Activated CD8-positive, alpha-beta memory T cell treated with anti-CD3 and anti-CD28 coated beads, Interleukin-2, amount 10 ng/mL, durations not matched to agents 7 days and 5 days (primary cell): ENCODE measurements at regions not wholly inside any gene's neighbourhood (a gene's known extent, or its start where the extent isn't known, plus 50 kb on each side); places are given as distances from the start of the nearest gene placed in this dataset.

Experiments
- ATAC-seq: fragments of 150-1000 bp; cut with Tn5 transposase; one replicate; pipeline ENCODE4 v1.10.0; 2021; ENCODE audit warnings: moderate library complexity
- CTCF ChIA-PET: fragments of 350-600 bp; sonication (Branson Sonifier 250); formaldehyde crosslinking; loops from one replicate; lab custom pipeline; 2021; ENCODE audit warnings: antibody characterized with exemption; lab: Charles Lee
- DNase-seq: peaks from one replicate; pipeline ENCODE4 v3.0.0-alpha.2; 2020
- H3K27ac Mint-ChIP-seq: one replicate; pipeline ENCODE4 v1.8.0; 2021; ENCODE audit warnings: mild to moderate bottlenecking, mixed read lengths
- H3K27me3 Mint-ChIP-seq: one replicate; pipeline ENCODE4 v1.8.0; 2021; ENCODE audit warnings: mixed read lengths
- H3K36me3 Mint-ChIP-seq: one replicate; pipeline ENCODE4 v1.8.0; 2021; ENCODE audit warnings: mild to moderate bottlenecking, mixed read lengths
- H3K4me1 Mint-ChIP-seq: one replicate; pipeline ENCODE4 v1.8.0; 2021; ENCODE audit warnings: mixed read lengths
- H3K4me3 Mint-ChIP-seq: one replicate; pipeline ENCODE4 v1.8.0; 2021; ENCODE audit warnings: mild to moderate bottlenecking, moderate library complexity, mixed read lengths
- H3K9me3 Mint-ChIP-seq: one replicate; pipeline ENCODE4 v1.8.0; 2022; ENCODE audit warnings: low read depth, mixed read lengths

DNA sequence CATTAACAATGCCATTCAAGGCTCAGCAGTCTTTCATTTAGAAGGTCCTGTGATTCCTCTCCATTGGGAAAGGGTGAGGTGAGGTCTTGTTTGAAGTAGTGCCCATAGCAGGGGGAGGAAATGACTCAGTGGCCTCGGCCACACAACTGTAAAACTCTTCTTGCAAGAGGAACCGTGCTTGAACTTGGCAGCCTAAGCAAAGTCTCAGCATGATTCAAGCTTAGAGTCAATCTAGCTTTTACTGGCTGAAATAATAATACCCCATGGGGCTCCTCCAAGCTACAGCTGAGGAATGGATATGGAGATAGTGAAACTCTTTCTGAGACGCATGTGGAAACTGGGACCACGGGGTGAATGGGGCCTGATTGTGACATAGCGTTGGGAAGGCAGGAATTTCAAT is 428.2 kb downstream of the BMP2 start:
- Mint-ChIP-seq H3K36me3 (no peaks in the 10 kb centered on the region), H3K4me3 (no peak overlapping the region), H3K9me3 (peaks cover 16% of the 10 kb centered on the region), H3K27ac (no peak overlapping the region), H3K4me1 (no peaks in the 10 kb centered on the region), H3K27me3 (no peaks in the 10 kb centered on the region)
- ATAC-seq (no peak), DNase-seq (no peak)
- CTCF ChIA-PET: no interaction called here

DNA sequence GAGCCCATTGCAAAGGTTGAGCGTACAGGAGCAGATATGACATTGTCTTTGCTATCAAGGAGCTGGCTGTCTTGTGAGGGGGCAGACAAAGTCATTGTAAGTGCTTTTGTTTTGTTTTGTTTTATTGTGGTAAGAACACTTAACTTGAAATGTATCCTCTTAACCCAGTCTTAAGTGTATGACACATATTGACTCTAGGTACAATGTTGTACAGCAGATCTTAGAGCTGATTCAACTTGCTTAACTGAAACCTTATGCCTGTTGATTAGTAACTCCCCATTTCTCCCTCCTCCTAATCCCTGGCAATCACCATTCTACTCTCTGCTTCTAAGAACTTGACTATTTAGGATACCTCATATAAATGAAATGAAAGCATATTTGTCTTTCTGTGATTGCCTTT is 429.0 kb downstream of the BMP2 start:
- Mint-ChIP-seq H3K9me3 (peaks cover 16% of the 10 kb centered on the region), H3K36me3 (no peaks in the 10 kb centered on the region)

DNA sequence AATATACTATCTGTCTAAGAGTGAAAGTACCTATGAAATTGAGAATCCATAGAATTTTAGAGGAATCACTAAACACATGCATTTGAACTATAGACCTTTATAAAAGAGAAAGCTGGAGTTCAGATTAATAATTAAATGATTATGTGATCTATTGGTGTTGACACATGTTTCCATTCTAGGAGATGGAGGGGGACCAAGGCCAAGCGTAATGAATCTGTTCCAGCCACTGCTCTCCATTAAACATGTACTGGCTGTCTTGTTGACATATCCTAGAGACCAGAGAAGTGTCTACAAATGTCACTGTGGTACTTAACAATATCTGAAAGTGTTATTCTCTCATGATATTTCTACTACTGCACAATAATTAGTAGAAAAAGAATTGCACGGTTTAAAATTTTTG is 432.4 kb downstream of the BMP2 start:
- Mint-ChIP-seq H3K4me3 (no peak overlapping the region), H3K9me3 (peaks cover 14% of the 10 kb centered on the region), H3K36me3 (no peaks in the 10 kb centered on the region), H3K27ac (no peak overlapping the region), H3K4me1 (no peaks in the 10 kb centered on the region), H3K27me3 (no peaks in the 10 kb centered on the region)
- CTCF ChIA-PET: no interaction called here
- no peak for ATAC-seq
- DNase-seq: no peak

More for the DNA sequence above, 429.0 kb downstream of the BMP2 start:
- CTCF ChIA-PET: no interaction called here
- Mint-ChIP-seq H3K27me3 (no peaks in the 10 kb centered on the region), H3K27ac (no peak overlapping the region), H3K4me1 (no peaks in the 10 kb centered on the region), H3K4me3 (no peak overlapping the region)
- DNase-seq (no peak), ATAC-seq (no peak)

DNA sequence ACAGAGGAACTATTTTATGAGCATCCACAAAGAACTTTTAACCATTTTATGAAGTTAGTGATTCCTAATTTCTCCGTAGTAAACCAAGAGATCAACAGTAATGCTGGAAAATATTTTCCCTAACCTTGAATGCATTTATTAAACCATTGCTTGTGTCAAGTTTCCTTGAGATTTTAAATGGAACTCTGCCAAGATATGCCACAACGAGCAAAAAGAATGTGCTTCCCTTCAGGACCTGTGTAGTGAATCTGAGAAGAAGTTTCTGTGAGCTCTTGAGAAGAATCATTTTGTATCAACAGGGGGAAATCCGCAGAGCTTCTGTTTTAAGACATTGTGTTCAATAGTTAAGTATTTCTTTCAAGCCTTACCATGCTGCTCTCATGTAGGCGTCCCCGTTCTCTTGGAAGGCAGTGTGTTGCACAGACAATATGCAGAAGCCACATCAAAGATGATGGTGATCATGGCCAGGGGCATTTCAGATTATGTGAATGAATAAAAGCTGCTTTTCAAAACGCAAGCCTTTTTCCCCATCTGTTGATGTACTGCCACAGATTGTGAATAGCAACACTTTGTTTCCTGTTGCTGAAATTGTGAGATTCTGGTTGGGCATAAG is 439.8 kb downstream of the BMP2 start:
- no peak for DNase-seq
- no peaks in the 10 kb centered on the region for H3K36me3 Mint-ChIP-seq
- no peak overlapping the region for H3K4me3 Mint-ChIP-seq
- CTCF ChIA-PET: no interaction called here
- H3K27ac Mint-ChIP-seq: no peak overlapping the region
- no peaks in the 10 kb centered on the region for H3K27me3 Mint-ChIP-seq
- H3K9me3 Mint-ChIP-seq: peaks cover 7% of the 10 kb centered on the region
- ATAC-seq: no peak
- no peaks in the 10 kb centered on the region for H3K4me1 Mint-ChIP-seq

DNA sequence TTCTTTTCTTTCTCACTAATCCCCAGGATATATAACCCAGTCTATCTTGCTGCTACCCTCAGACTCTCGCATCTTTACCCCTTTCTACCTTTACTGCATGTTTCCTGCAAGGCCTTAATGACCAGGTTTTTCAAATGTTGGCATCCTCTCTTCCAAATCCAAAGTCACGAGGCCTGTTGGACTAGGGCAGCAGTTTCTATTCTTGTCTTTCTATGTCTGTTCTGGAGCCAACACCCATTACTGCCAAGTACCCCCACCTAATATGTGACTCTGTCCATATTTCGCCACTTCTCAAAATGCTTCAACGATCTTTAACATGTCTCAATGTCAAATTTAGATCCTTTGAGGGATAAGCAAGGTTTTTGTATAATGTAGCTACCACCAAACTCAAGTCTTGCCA is 443.4 kb downstream of the BMP2 start:
- no peaks in the 10 kb centered on the region for H3K4me1 Mint-ChIP-seq
- H3K36me3 Mint-ChIP-seq: no peaks in the 10 kb centered on the region
- H3K27ac Mint-ChIP-seq: no peak overlapping the region
- H3K9me3 Mint-ChIP-seq: peaks cover 7% of the 10 kb centered on the region
- DNase-seq (no peak), ATAC-seq (no peak)
- H3K27me3 Mint-ChIP-seq: no peaks in the 10 kb centered on the region
- CTCF ChIA-PET: no interaction called here
- H3K4me3 Mint-ChIP-seq: no peak overlapping the region

DNA sequence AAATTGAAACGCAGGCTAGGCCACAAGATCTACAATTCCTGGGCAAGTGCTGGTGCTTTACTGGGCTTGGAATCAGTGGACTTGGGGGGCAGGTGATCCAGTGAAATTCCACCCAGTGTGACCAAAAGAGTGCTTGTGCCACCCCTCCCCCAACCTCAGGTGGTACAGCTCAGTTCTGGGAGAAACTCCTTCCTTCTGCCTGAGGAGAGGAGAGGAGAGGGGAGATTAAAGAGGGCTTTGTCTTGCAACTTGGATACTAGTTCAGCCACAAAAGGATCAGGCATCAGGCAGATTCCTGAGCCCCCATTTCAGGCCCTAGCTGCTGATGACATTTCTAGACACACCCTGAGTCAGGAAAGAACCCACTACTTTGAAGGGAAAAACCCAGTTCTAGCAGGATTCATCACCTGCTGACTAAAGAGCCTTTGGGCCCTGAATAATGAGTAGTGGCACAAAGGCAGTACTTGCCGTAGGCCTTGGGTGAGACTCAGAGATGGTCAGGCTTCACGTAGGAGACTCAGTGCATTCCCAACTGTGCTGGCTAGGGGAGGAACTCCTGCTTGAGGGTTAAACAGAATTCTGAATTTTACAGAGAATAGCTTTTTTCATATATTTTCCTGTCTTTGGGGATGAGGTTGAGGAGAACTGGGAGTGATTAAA is 446.7 kb downstream of the BMP2 start:
- no peak for DNase-seq
- Mint-ChIP-seq H3K27me3 (no peaks in the 10 kb centered on the region), H3K4me1 (no peaks in the 10 kb centered on the region), H3K9me3 (peaks cover 3% of the 10 kb centered on the region), H3K4me3 (no peak overlapping the region), H3K27ac (no peak overlapping the region), H3K36me3 (no peaks in the 10 kb centered on the region)
- no peak for ATAC-seq
- CTCF ChIA-PET: no interaction called here

DNA sequence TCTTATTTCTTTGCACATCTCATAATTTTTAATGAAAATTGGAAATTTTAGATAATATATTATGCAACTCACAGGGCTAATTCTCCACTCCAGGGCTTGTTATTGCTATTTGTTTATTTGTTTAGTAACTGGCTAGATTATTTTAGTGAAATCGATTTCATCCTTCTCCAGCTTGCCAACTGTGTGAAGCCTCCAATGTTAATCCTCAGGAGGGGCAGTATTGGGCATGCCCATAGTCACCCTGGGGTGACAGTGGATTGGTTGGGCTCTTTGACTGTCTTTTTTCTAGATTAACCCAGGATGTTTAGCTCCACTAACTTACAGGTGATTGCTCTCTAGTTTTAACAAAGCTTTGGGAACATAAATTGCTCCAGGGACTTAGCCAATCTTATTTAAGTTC is 450.1 kb downstream of the BMP2 start:
- CTCF ChIA-PET: no interaction called here
- Mint-ChIP-seq H3K36me3 (no peaks in the 10 kb centered on the region), H3K27ac (no peak overlapping the region), H3K4me3 (no peak overlapping the region), H3K4me1 (no peaks in the 10 kb centered on the region), H3K9me3 (peaks cover 2% of the 10 kb centered on the region), H3K27me3 (no peaks in the 10 kb centered on the region)
- no peak for DNase-seq
- ATAC-seq: no peak

DNA sequence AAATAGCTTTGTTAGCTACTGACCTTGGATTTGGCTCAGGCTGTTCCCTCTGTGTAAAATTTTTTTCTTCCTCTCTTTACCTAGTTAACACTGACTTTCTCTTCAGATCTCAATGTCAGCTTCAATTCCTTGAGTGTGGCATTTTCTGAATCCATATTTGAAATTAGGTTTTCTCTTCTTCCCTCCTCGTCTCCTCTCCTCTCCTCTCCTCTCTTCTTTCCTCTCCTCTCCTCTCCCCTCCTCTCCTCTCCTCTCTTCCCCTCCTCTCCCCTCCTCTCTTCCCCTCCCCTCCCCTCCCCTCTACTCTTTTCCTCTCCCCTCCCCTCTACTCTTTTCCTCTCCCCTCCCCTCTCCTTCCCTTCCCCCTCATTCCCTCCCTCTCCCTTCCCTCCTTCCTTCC is 453.3 kb downstream of the BMP2 start:
- Mint-ChIP-seq H3K9me3 (peaks cover 8% of the 10 kb centered on the region), H3K27me3 (no peaks in the 10 kb centered on the region), H3K36me3 (no peaks in the 10 kb centered on the region), H3K27ac (no peak overlapping the region), H3K4me1 (no peaks in the 10 kb centered on the region), H3K4me3 (no peak overlapping the region)
- DNase-seq (no peak), ATAC-seq (no peak)
- CTCF ChIA-PET: no interaction called here

DNA sequence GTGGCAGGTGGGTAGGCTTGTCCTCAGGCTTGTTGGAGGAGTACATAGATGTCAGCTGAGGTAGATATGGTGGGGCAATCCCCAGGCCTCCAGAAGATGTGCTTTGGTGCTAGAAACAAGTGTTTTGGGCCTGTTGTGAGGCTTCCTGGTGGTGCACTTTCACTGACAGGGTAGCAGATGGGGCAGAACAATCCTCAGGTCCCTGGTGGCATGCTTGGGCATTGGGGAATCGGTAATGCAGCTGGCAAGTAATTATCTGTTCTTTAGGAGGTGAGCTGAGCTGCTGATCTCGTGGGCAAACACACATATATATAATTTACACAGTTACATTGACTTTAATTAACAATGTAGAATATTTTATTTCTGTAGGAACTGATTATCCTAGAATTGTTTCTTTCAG is 458.7 kb downstream of the BMP2 start:
- Mint-ChIP-seq H3K27ac (no peak overlapping the region), H3K27me3 (no peaks in the 10 kb centered on the region), H3K9me3 (peaks cover 13% of the 10 kb centered on the region), H3K4me3 (no peak overlapping the region), H3K36me3 (no peaks in the 10 kb centered on the region), H3K4me1 (no peaks in the 10 kb centered on the region)
- ATAC-seq: no peak
- CTCF ChIA-PET: no interaction called here
- DNase-seq: no peak

DNA sequence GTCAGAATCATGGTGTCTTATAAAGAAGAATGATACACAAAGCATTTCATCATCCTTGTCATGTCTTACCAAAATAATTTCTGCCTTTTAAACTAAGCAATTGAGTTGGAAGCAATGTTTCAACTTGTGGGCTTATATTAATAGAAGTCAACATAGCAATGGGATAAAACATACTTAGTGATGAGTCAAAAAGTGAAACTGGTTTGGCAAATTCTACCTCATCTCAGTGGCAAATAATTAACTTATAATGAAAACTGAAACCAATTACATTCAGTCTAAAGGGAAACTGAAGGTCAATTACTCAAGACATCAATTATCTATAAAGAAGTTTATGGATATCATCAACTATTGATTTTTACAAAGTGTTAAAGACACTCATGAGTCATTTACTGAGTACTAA is 463.8 kb downstream of the BMP2 start:
- Mint-ChIP-seq H3K36me3 (no peaks in the 10 kb centered on the region), H3K27ac (no peak overlapping the region), H3K27me3 (no peaks in the 10 kb centered on the region), H3K4me1 (no peaks in the 10 kb centered on the region), H3K9me3 (peaks cover 7% of the 10 kb centered on the region), H3K4me3 (no peak overlapping the region)
- DNase-seq (no peak), ATAC-seq (no peak)
- CTCF ChIA-PET: no interaction called here

DNA sequence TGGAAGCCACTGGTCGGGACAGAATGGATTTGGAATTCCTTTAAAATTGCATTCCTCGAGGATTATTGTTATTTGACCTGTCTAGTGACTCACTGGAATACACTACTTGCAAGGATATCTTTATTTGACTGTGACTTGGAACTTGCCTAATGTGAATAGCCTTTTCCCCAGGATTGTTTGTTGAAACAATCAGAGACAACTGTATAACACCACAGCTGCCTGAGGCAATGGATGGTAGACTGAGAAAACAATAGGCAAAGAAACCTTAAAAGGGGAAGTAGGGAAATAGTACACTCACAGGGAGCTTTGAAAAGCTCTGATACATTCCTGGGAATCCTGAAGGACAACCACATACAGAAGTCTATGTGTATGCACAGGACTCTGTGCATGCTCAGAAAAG is 465.3 kb downstream of the BMP2 start:
- H3K27me3 Mint-ChIP-seq: no peaks in the 10 kb centered on the region
- no peaks in the 10 kb centered on the region for H3K4me1 Mint-ChIP-seq
- H3K27ac Mint-ChIP-seq: no peak overlapping the region
- peaks cover 2% of the 10 kb centered on the region for H3K9me3 Mint-ChIP-seq
- CTCF ChIA-PET: no interaction called here
- H3K4me3 Mint-ChIP-seq: no peak overlapping the region
- no peak for DNase-seq
- ATAC-seq: no peak
- no peaks in the 10 kb centered on the region for H3K36me3 Mint-ChIP-seq

DNA sequence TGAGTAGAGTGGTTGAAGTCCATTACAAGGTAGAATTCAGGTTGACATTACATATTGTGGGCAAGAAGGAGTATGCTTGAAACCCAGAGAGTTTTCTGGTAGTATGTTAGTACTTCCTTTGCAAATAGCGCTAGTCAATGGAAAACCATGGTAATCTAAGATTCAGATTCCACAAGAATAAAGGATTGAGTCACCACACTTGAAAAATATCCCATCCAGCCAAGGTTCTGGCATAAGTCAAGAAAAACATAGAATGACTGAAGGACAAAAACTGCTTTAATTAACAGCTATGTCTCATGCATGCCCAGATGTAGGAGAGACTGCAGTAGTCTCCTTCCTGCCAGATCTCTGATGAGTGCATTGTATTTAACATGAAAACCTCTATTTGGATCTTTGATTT is 469.8 kb downstream of the BMP2 start:
- Mint-ChIP-seq H3K27me3 (no peaks in the 10 kb centered on the region), H3K9me3 (peaks cover 7% of the 10 kb centered on the region), H3K36me3 (no peaks in the 10 kb centered on the region), H3K4me3 (no peak overlapping the region), H3K4me1 (no peaks in the 10 kb centered on the region), H3K27ac (no peak overlapping the region)
- DNase-seq (no peak), ATAC-seq (no peak)
- CTCF ChIA-PET: no interaction called here

DNA sequence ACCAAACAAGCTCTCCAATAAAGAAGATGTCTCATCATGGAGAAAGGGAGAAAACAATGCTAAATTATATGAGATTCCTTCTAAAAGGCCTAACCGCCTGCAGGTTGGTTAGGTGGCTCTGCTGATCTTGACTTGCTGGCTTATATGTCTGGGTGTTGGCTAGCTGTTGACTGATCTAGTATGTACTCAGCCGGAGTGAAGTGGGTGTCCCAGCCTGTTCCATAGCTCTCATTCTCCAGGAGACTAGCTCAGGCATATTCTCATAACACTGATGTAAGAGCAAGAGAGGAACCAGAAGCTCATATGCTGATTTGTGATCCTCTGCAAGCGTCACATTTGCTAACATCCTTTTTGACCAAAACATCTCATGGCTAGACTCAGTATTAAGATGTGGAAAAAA is 473.0 kb downstream of the BMP2 start:
- Mint-ChIP-seq H3K27me3 (no peaks in the 10 kb centered on the region), H3K36me3 (no peaks in the 10 kb centered on the region), H3K4me3 (no peak overlapping the region), H3K27ac (no peak overlapping the region), H3K4me1 (no peaks in the 10 kb centered on the region), H3K9me3 (peaks cover 4% of the 10 kb centered on the region)
- DNase-seq (no peak), ATAC-seq (no peak)
- CTCF ChIA-PET: no interaction called here

DNA sequence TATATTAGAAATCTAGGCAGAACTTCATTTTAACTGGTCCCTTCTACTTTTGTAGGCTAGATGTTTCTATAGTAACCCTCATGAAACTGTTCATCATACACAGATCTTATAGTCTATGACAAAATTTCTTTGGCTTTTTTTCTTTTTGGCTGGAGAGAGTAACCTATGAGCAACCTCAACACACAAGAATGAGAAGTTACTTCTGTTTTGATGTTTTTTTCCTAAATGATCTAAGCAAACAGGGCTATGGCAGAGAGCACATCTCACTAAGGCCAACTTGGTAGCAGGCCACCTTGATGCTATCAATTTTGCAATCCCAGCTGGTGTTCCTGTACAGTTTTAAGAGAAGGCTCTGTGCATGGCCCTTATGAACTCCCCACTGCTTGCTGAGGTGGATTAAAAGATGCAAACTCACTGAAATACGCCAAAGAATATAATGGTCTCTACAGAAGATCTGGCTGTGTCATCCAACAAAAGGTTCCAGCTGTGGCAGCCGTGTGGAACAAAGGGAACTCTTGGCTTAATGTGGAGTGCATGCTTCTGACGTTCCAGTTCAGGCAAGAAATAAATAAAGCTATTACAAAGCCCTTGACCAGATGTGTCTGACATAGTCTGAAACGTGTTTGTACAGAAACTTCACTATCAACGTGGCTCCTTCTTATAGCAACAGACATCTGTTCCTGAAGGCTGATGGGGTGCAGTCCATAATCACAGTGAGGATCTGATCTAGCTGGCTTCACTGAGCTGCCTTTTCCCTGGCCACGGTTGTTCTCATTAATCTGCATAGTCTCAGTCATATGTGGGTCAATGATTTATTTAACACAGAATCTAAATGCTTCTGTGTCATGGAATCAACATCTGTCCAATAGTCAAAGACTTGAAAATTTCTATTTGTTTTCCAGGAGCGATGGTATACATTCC is 481.1 kb downstream of the BMP2 start:
- no peak overlapping the region for H3K4me3 Mint-ChIP-seq
- DNase-seq (no peak), ATAC-seq (no peak)
- CTCF ChIA-PET: no interaction called here
- H3K36me3 Mint-ChIP-seq: no peaks in the 10 kb centered on the region
- no peaks in the 10 kb centered on the region for H3K27me3 Mint-ChIP-seq
- no peak overlapping the region for H3K27ac Mint-ChIP-seq
- no peaks in the 10 kb centered on the region for H3K4me1 Mint-ChIP-seq
- H3K9me3 Mint-ChIP-seq: peaks cover 6% of the 10 kb centered on the region
